A549 (cell line): ENCODE measurements at regions not wholly inside any gene's neighbourhood (a gene's known extent, or its start where the extent isn't known, plus 50 kb on each side); places are given as distances from the start of the nearest gene placed in this dataset.

Source experiments
- EP300 ChIP-seq, 2 experiments: fragments of >200 bp; sonication (Bioruptor Twin); formaldehyde crosslinking; IDR thresholded peaks; 2 replicates in 1 of 2; 3 replicates in 1 of 2; pipeline ENCODE4 v1.6.1; 2016 to 2017
- JUNB ChIP-seq: fragments of >200 bp; sonication (Bioruptor Twin); formaldehyde crosslinking; IDR thresholded peaks from 2 replicates; pipeline ENCODE4 v1.6.1; 2016
- POLR2A ChIP-seq: IDR thresholded peaks from 2 replicates; pipeline ENCODE4 v1.6.1; 2012; ENCODE audit warnings: mild to moderate bottlenecking, low read length
- RAD21 ChIP-seq, 2 experiments: fragments of >200 bp in 1 of 2; sonication (Bioruptor Twin) in 1 of 2; formaldehyde crosslinking in 1 of 2; IDR thresholded peaks in 1 of 2; conservative IDR thresholded peaks in 1 of 2; 2 replicates in 1 of 2; 3 replicates in 1 of 2; pipeline ENCODE4 v1.6.1; 2012 to 2018; ENCODE audit warnings: inconsistent platforms in 1 of 2
- RCOR1 ChIP-seq: fragments of 150-350 bp; IDR thresholded peaks from 2 replicates; pipeline ENCODE4 v1.6.1; 2014; ENCODE audit warnings: antibody characterized with exemption, low read length, low read depth
- REST ChIP-seq: fragments of 200-600 bp; sonication (generic); IDR thresholded peaks from 2 replicates; pipeline ENCODE4 v1.6.1; 2016; ENCODE audit warnings: antibody characterized with exemption, mild to moderate bottlenecking, moderate library complexity
- ZC3H11A ChIP-seq: fragments of 450-650 bp; IDR thresholded peaks from 2 replicates; pipeline ENCODE4 v1.6.1; 2014; ENCODE audit warnings: antibody characterized with exemption, mild to moderate bottlenecking
- ZNF302 ChIP-seq: fragments of 250-450 bp; sonication (Bioruptor Pico); IDR thresholded peaks from 2 replicates; pipeline ENCODE4 v1.9.0; 2021; ENCODE audit warnings: inconsistent platforms, mild to moderate bottlenecking, moderate library complexity
- TF ChIP-seq, protein P1 (sequence below): fragments of >200 bp; sonication (Bioruptor Twin); formaldehyde crosslinking; IDR thresholded peaks from 3 replicates; pipeline ENCODE4 v1.5.1; 2016
- TF ChIP-seq, protein P2 (sequence below): IDR thresholded peaks from 2 replicates; pipeline ENCODE4 v1.6.1; 2012
- TF ChIP-seq, protein P3 (sequence below): IDR thresholded peaks from 2 replicates; pipeline ENCODE4 v1.6.1; 2012

- TF ChIP-seq, protein P1, sequence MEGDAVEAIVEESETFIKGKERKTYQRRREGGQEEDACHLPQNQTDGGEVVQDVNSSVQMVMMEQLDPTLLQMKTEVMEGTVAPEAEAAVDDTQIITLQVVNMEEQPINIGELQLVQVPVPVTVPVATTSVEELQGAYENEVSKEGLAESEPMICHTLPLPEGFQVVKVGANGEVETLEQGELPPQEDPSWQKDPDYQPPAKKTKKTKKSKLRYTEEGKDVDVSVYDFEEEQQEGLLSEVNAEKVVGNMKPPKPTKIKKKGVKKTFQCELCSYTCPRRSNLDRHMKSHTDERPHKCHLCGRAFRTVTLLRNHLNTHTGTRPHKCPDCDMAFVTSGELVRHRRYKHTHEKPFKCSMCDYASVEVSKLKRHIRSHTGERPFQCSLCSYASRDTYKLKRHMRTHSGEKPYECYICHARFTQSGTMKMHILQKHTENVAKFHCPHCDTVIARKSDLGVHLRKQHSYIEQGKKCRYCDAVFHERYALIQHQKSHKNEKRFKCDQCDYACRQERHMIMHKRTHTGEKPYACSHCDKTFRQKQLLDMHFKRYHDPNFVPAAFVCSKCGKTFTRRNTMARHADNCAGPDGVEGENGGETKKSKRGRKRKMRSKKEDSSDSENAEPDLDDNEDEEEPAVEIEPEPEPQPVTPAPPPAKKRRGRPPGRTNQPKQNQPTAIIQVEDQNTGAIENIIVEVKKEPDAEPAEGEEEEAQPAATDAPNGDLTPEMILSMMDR, result no peak
- no peak for TF ChIP-seq REST
- TF ChIP-seq, protein P2, sequence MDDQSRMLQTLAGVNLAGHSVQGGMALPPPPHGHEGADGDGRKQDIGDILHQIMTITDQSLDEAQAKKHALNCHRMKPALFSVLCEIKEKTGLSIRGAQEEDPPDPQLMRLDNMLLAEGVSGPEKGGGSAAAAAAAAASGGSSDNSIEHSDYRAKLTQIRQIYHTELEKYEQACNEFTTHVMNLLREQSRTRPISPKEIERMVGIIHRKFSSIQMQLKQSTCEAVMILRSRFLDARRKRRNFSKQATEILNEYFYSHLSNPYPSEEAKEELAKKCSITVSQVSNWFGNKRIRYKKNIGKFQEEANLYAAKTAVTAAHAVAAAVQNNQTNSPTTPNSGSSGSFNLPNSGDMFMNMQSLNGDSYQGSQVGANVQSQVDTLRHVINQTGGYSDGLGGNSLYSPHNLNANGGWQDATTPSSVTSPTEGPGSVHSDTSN, result no peak
- TF ChIP-seq, protein P3, sequence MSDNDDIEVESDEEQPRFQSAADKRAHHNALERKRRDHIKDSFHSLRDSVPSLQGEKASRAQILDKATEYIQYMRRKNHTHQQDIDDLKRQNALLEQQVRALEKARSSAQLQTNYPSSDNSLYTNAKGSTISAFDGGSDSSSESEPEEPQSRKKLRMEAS, result no peak
- TF ChIP-seq EP300 (IDR thresholded peaks at IDR 0.05), result no peak
- TF ChIP-seq JUNB, result no peak
- TF ChIP-seq RAD21 (conservative IDR thresholded peaks at IDR 0.05 in 1 of 2, IDR thresholded peaks at IDR 0.05 in 1 of 2), result no peak
- no peak for TF ChIP-seq RCOR1
- no peak for TF ChIP-seq POLR2A
- TF ChIP-seq ZNF302 (CRISPR knock-in tag), result no peak
- no peak for TF ChIP-seq ZC3H11A
These were observed 260.1 kb downstream of the UACA start for GRCh38 chr15:70503073-70503745.
